ENCODE measurements at regions not wholly inside any gene's neighbourhood (a gene's known extent, or its start where the extent isn't known, plus 50 kb on each side); places are given as distances from the start of the nearest gene placed in this dataset.

- Histone ChIP-seq H3K9me3 (ENCODE audit: control insufficient read depth, low read depth, low read length) (no peaks in the 10 kb centered on the region), H3K4me1 (ENCODE audit: insufficient read depth, low read length) (peaks cover 8% of the 10 kb centered on the region), H2BK15ac (ENCODE audit: low read depth, low read length) (no peak overlapping the region), H3K9ac (ENCODE audit: extremely low read depth, insufficient read length, low read length) (no peak overlapping the region), H3K18ac (ENCODE audit: insufficient read length, low read depth, low read length) (no peak overlapping the region), H3K4ac (ENCODE audit: low read depth, low read length) (no peak overlapping the region), H2BK120ac (ENCODE audit: low read depth, low read length, poor library complexity, severe bottlenecking) (no peak overlapping the region), H4K91ac (ENCODE audit: insufficient read length, low read depth, low read length) (no peak overlapping the region), H3K27me3 (ENCODE audit: insufficient read depth, low read length) (no peaks in the 10 kb centered on the region), H3K79me1 (ENCODE audit: insufficient read depth, low read depth, low read length, poor library complexity, severe bottlenecking) (no peaks in the 10 kb centered on the region), H2AFZ (ENCODE audit: low read length) (no peak overlapping the region), H4K20me1 (ENCODE audit: control insufficient read depth, insufficient read depth, insufficient read length) (no peaks in the 10 kb centered on the region), H2BK12ac (ENCODE audit: insufficient read length, low read depth, low read length) (no peak overlapping the region), H3T11ph (ENCODE audit: low read length) (no peak overlapping the region), H2AK5ac (ENCODE audit: insufficient read length, low read length) (no peak overlapping the region), H3K23me2 (ENCODE audit: insufficient read length, low read depth, low read length, poor library complexity, severe bottlenecking) (no peaks in the 10 kb centered on the region), H2BK20ac (ENCODE audit: low read depth, low read length, poor library complexity, severe bottlenecking) (no peak overlapping the region), H4K5ac (ENCODE audit: insufficient read length, low read depth, low read length) (no peak overlapping the region), H3K4me2 (ENCODE audit: insufficient read depth, insufficient read length, low read length) (no peak overlapping the region), H3K23ac (ENCODE audit: insufficient read length, low read depth, low read length) (no peak overlapping the region), H3K79me2 (ENCODE audit: insufficient read depth, low read length) (no peaks in the 10 kb centered on the region), H2BK5ac (ENCODE audit: insufficient read length, low read length) (no peak overlapping the region), H3K27ac (ENCODE audit: insufficient read length, low read depth, low read length) (no peak overlapping the region), H4K8ac (replicated peaks; ENCODE audit: insufficient read length, low read depth, low read length) (no peak overlapping the region), H3K56ac (ENCODE audit: insufficient read length, low read depth, low read length) (no peak overlapping the region), H3K14ac (ENCODE audit: insufficient read depth, low read length) (no peak overlapping the region)
- no CpG with 5 or more reads among the region's 1 CpG for WGBS (ENCODE audit: extremely low coverage, insufficient read length, low lambda C conversion rate)
- Mint-ChIP-seq H3K4me1 (peaks cover 17 to 18% of the 10 kb centered on the region in 2 experiments), H3K27me3 (ENCODE audit: low read depth) (peaks cover 1% of the 10 kb centered on the region; the same call in 1 of the 2 replicates), H3K36me3 (ENCODE audit: insufficient read depth in 1 of 3, low read depth in 3 of 3) (no peaks in the 10 kb centered on the region), H3K9me3 (no peaks in the 10 kb centered on the region), H3K27ac (no peak overlapping the region), H3K4me3 (no peak overlapping the region)
- TF ChIP-seq CTCF (conservative IDR thresholded peaks at IDR 0.05): no peak
- no peak for DNase-seq
Observed at GRCh38 chr2:29987146-29987545, 65.8 kb upstream of the ALK start.
